OCI-LY7 (cell line): ENCODE measurements at regions not wholly inside any gene's neighbourhood (a gene's known extent, or its start where the extent isn't known, plus 50 kb on each side); places are given as distances from the start of the nearest gene placed in this dataset.

Experiments
- EZH2phosphoT487 ChIP-seq: fragments of 200-600 bp; sonication (generic); IDR thresholded peaks from 2 replicates; pipeline ENCODE4 v1.6.1; 2018; ENCODE audit warnings: low read depth, borderline replicate concordance, mild to moderate bottlenecking, mixed run types, antibody characterized with exemption, low read length, moderate library complexity, mixed read lengths
- TF ChIP-seq, protein P1 (sequence below): fragments of 200-600 bp; sonication (generic); conservative IDR thresholded peaks from 2 replicates; pipeline ENCODE4 v1.5.1; 2014; ENCODE audit warnings: mild to moderate bottlenecking, antibody characterized with exemption, low read length, moderate library complexity, mixed read lengths

DNA sequence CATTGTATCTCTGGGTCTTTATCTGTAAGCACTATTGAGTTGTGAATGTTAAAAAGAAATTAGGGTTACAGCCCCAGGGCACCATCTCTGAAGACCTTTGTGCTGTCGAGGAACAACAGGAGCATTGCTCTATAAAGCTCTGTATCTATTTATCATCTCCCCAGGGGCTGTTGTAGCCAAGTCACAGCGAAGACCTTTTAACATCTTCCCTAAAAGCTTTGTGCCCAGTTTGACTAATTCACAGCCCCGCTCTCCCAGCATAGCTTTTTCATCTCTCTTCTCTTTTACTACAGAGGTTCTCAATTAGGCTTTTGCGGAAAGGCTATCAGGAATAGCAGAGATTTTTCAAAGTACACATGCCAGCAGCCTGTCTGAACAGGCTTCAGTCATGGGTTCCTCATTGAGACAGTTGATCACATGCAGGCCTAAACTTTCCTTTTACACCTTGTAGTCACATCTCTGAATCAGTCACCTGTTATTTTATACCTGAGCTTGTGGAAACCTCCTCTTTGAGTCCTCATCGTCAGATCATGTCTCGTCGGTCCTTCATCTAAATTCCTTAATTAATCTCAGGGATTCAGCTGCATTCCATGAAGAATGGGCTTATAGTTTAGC, 140.5 kb downstream of the NPR3 start:
- TF ChIP-seq, protein P1, sequence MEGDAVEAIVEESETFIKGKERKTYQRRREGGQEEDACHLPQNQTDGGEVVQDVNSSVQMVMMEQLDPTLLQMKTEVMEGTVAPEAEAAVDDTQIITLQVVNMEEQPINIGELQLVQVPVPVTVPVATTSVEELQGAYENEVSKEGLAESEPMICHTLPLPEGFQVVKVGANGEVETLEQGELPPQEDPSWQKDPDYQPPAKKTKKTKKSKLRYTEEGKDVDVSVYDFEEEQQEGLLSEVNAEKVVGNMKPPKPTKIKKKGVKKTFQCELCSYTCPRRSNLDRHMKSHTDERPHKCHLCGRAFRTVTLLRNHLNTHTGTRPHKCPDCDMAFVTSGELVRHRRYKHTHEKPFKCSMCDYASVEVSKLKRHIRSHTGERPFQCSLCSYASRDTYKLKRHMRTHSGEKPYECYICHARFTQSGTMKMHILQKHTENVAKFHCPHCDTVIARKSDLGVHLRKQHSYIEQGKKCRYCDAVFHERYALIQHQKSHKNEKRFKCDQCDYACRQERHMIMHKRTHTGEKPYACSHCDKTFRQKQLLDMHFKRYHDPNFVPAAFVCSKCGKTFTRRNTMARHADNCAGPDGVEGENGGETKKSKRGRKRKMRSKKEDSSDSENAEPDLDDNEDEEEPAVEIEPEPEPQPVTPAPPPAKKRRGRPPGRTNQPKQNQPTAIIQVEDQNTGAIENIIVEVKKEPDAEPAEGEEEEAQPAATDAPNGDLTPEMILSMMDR, result no peak
- TF ChIP-seq EZH2phosphoT487, result no peak
